Panc1 (cell line): ENCODE measurements at regions not wholly inside any gene's neighbourhood (a gene's known extent, or its start where the extent isn't known, plus 50 kb on each side); places are given as distances from the start of the nearest gene placed in this dataset.

Source experiments
- ATAC-seq: fragments of 200-7000 bp; cut with Tn5 transposase; 2 replicates; pipeline ENCODE4 v1.9.1; 2020; ENCODE audit warnings: mild to moderate bottlenecking, moderate library complexity
- BruUV-seq: library from RNA; stranded (reverse); fragments of 400-500 nt; replicated peaks from 2 replicates; lab custom pipeline; 2021; lab: Mats Ljungman, UMichigan
- CTCF ChIA-PET: fragments of 300-600 bp; sonication (Branson Sonifier 250); formaldehyde crosslinking; loops from one replicate; lab custom pipeline; 2022; ENCODE audit warnings: antibody characterized with exemption; lab: Charles Lee
- POLR2A ChIA-PET: fragments of 300-600 bp; sonication (Branson Sonifier 250); formaldehyde crosslinking; loops from one replicate; lab custom pipeline; 2022; ENCODE audit warnings: antibody characterized with exemption; lab: Charles Lee
- DNase-seq: peaks from one replicate; pipeline ENCODE4 v3.0.0-alpha.2; 2010; ENCODE audit warnings: low read depth, low spot score
- H3K27ac ChIP-seq: 2 replicates; pipeline ENCODE4 v1.5.1; 2011; ENCODE audit warnings: mild to moderate bottlenecking, low read length, inconsistent platforms
- H3K27me3 ChIP-seq: fragments of 200-500 bp; sonication (Bioruptor generic); 2 replicates; pipeline ENCODE4 v1.6.0; 2014; ENCODE audit warnings: low read length, inconsistent platforms; ENCODE audit not compliant: control insufficient read depth, insufficient read depth
- H3K36me3 ChIP-seq: fragments of 200-500 bp; sonication (Bioruptor generic); 2 replicates; pipeline ENCODE4 v1.5.1; 2014; ENCODE audit warnings: inconsistent platforms, mild to moderate bottlenecking, low read length, moderate library complexity; ENCODE audit not compliant: control insufficient read depth, insufficient read depth
- H3K4me1 ChIP-seq: 2 replicates; pipeline ENCODE4 v1.5.1; 2011; ENCODE audit warnings: inconsistent platforms, mild to moderate bottlenecking, low read length, moderate library complexity; ENCODE audit not compliant: control insufficient read depth, insufficient read depth
- H3K4me3 ChIP-seq, 2 experiments: 2 replicates each; pipeline ENCODE4 v1.5.1; 2011 to 2012; ENCODE audit warnings: low read depth in 2 of 2, low read length in 2 of 2, mild to moderate bottlenecking in 2 of 2, inconsistent platforms in 1 of 2, moderate library complexity in 1 of 2
- H3K9me3 ChIP-seq: fragments of 200-500 bp; sonication (Bioruptor generic); 2 replicates; pipeline ENCODE4 v1.5.1; 2014; ENCODE audit warnings: low read depth, mild to moderate bottlenecking, inconsistent platforms, low read length, moderate library complexity; ENCODE audit not compliant: control insufficient read depth, insufficient read depth
- POLR2AphosphoS5 ChIP-seq: IDR thresholded peaks from 2 replicates; pipeline ENCODE4 v1.6.1; 2012; ENCODE audit warnings: mild to moderate bottlenecking, low read depth, low read length, moderate library complexity
- SIN3A ChIP-seq: IDR thresholded peaks from 2 replicates; pipeline ENCODE4 v1.6.1; 2012; ENCODE audit warnings: low read depth, mild to moderate bottlenecking, low read length, moderate library complexity, borderline replicate concordance; ENCODE audit not compliant: insufficient read depth
- TCF7L2 ChIP-seq: IDR thresholded peaks from 2 replicates; pipeline ENCODE4 v1.6.1; 2011; ENCODE audit warnings: mild to moderate bottlenecking, low read depth, low read length, inconsistent platforms
- in situ Hi-C: cut with HindIII; loops from 2 replicates; pipeline ENCODE4 v1.10.0; 2016; ENCODE audit warnings: low sequenced_read_pairs, low pct_unique_long_range_greater_than_20kb
- intact Hi-C: fragments of 100-400 bp; cut with micrococcal nuclease; formaldehyde crosslinking; loops from one replicate; pipeline ENCODE4 v1.10.0; 2022; ENCODE audit not compliant: unreplicated experiment
- TF ChIP-seq, protein P1 (sequence below), 2 experiments: IDR thresholded peaks; 2 replicates each; pipeline ENCODE4 v1.6.1; 2011 to 2012; ENCODE audit warnings: low read depth in 2 of 2, control low read depth in 1 of 2, low read length in 1 of 2, mild to moderate bottlenecking in 1 of 2, moderate library complexity in 1 of 2; ENCODE audit not compliant: insufficient read depth in 1 of 2
- TF ChIP-seq, protein P2 (sequence below): fragments of 450-650 bp; IDR thresholded peaks from 2 replicates; pipeline ENCODE4 v1.5.1; 2017; ENCODE audit warnings: mild to moderate bottlenecking

DNA sequence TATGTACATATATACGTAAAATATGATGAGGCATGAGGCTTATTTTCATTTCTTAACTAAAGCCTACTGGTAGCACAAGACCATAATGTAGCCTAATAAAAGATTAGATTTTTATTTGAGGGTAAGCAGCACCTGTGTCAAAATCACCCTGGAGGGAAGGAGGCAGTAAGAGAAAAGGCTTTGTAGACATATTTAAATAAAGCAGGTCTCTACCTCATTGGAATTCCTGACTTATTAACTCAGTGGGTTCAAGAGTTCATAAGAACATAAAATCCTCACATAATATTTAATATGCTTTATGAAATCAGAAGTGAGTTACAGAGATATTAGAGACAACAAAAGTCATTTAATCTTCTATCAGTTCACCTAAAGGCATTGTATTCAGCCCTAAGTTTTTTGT is 261.6 kb upstream of the ANKRD50 start:
- ChIA-PET CTCF (no interaction called here), POLR2A (no interaction called here)
- Histone ChIP-seq H3K9me3 (no peaks in the 10 kb centered on the region), H3K27ac (no peak overlapping the region), H3K36me3 (no peaks in the 10 kb centered on the region), H3K4me1 (no peaks in the 10 kb centered on the region), H3K4me3 (no peak overlapping the region), H3K27me3 (no peaks in the 10 kb centered on the region)
- DNase-seq (no peak), ATAC-seq (no peak)
- intact Hi-C loops: no loop called here
- TF ChIP-seq SIN3A (no peak), TCF7L2 (no peak), POLR2AphosphoS5 (no peak)
- TF ChIP-seq, protein P1, sequence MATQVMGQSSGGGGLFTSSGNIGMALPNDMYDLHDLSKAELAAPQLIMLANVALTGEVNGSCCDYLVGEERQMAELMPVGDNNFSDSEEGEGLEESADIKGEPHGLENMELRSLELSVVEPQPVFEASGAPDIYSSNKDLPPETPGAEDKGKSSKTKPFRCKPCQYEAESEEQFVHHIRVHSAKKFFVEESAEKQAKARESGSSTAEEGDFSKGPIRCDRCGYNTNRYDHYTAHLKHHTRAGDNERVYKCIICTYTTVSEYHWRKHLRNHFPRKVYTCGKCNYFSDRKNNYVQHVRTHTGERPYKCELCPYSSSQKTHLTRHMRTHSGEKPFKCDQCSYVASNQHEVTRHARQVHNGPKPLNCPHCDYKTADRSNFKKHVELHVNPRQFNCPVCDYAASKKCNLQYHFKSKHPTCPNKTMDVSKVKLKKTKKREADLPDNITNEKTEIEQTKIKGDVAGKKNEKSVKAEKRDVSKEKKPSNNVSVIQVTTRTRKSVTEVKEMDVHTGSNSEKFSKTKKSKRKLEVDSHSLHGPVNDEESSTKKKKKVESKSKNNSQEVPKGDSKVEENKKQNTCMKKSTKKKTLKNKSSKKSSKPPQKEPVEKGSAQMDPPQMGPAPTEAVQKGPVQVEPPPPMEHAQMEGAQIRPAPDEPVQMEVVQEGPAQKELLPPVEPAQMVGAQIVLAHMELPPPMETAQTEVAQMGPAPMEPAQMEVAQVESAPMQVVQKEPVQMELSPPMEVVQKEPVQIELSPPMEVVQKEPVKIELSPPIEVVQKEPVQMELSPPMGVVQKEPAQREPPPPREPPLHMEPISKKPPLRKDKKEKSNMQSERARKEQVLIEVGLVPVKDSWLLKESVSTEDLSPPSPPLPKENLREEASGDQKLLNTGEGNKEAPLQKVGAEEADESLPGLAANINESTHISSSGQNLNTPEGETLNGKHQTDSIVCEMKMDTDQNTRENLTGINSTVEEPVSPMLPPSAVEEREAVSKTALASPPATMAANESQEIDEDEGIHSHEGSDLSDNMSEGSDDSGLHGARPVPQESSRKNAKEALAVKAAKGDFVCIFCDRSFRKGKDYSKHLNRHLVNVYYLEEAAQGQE (IDR thresholded peaks at IDR 0.05; ENCODE audit: insufficient read depth in 1 of 2, low read depth in 2 of 2, low read length in 1 of 2): no peak
- TF ChIP-seq, protein P2, sequence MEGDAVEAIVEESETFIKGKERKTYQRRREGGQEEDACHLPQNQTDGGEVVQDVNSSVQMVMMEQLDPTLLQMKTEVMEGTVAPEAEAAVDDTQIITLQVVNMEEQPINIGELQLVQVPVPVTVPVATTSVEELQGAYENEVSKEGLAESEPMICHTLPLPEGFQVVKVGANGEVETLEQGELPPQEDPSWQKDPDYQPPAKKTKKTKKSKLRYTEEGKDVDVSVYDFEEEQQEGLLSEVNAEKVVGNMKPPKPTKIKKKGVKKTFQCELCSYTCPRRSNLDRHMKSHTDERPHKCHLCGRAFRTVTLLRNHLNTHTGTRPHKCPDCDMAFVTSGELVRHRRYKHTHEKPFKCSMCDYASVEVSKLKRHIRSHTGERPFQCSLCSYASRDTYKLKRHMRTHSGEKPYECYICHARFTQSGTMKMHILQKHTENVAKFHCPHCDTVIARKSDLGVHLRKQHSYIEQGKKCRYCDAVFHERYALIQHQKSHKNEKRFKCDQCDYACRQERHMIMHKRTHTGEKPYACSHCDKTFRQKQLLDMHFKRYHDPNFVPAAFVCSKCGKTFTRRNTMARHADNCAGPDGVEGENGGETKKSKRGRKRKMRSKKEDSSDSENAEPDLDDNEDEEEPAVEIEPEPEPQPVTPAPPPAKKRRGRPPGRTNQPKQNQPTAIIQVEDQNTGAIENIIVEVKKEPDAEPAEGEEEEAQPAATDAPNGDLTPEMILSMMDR: no peak
- in situ Hi-C loops: no loop called here
- no TSS peak for BruUV-seq

GRCh38 chr4:124973716-124974115 is 261.2 kb upstream of the ANKRD50 start:
- no peak overlapping the region for H3K27ac ChIP-seq
- TF ChIP-seq, protein P1 (IDR thresholded peaks at IDR 0.05; ENCODE audit: insufficient read depth in 1 of 2, low read depth in 2 of 2, low read length in 1 of 2): no peak
- TF ChIP-seq TCF7L2 (no peak), SIN3A (no peak)
- TF ChIP-seq, protein P2: no peak
- H3K36me3 ChIP-seq: no peaks in the 10 kb centered on the region
- no TSS peak for BruUV-seq
- DNase-seq (no peak), ATAC-seq (no peak)
- no peaks in the 10 kb centered on the region for H3K27me3 ChIP-seq
- no peak overlapping the region for H3K4me3 ChIP-seq
- H3K4me1 ChIP-seq: no peaks in the 10 kb centered on the region
- H3K9me3 ChIP-seq: no peaks in the 10 kb centered on the region
- in situ Hi-C loops (no loop called here), intact Hi-C loops (no loop called here)
- CTCF ChIA-PET: interaction anchor here (0.6 kb wide), 1 partner anchor 220 kb away, joined by 6 read pairs; no protein-coding TSS in a partner anchor
- POLR2A ChIA-PET: no interaction called here
